ENCODE measurements at regions not wholly inside any gene's neighbourhood (a gene's known extent, or its start where the extent isn't known, plus 50 kb on each side); places are given as distances from the start of the nearest gene placed in this dataset.
"Not testable (repeated sequence)": the region's sequence is repeated elsewhere in the genome, so short reads cannot be mapped to it uniquely, and the experiment has no call there.

DNA sequence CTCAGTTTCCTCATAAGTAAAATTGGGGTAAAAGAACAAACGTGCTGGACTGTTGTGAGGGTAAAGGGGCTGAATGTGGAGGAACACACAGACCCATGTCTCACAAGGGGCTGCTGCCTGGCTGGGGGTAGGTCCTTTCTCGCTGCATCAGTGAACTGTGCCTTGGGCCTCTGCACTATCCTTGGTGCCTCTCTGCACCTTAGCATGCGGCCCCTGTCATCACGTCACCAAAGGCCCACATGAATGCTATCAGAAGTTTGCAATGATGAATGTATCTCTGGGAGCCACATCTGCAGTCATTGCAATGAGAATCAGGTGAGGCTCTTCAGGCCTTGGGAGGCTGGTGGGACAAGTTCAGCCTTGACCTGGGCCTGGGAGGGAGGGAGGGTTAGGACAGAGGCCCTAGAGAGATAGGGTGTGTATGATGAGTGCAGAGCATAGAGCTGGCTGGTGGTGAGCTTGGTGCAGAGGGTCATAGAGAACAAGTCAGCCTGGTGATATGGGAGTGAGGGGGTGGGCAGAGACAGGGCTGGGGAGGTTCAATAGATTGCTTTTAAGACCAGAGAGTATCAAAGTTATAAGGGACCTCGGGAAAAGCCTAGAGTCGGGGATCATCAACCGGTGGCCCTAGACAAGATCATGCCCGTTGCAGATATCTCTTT, 308.4 kb downstream of the RPS24 start:
- no peak for DNase-seq (ENCODE audit: low read depth in 2 of 2)

DNA sequence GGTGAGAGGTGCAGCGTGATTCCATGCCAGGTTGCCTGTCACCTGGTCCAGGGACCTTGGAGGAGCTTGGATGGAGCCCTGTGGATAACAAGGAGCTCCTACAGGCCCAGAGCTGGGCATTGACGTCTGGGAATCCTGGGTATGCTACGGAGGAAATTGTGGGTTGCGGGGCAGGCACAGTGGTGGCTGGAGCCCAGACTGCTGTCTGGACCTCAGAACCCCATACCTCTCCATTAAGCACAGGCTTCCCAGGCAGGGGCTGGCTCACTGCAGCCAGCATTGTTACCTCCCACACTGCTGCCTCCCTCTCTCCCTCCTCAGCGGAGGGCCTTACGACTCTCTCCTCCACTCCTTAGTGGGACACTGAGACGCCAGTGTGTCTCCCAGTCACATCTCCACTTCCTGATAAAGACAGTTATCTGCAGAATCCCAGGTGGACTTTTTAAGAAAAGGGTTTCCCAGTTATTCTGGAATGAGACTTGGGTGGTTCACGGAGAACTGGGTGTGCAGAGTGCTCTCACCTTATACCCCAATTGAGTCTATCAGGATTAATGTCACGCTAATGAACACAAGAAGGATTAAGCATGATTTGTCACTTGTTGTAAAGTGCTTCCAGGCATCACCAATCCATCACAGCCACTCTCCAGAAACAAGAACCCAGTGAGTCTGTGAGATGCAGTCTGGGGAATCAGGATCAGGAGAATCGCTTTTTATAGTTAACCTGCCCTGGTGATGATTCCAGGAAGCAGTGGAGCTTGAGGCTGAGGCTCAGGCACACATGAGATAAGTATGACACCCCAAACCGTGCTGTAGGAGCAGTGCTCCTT, 309.4 kb downstream of the RPS24 start:
- DNase-seq (ENCODE audit: low read depth in 2 of 2): no peak

DNA sequence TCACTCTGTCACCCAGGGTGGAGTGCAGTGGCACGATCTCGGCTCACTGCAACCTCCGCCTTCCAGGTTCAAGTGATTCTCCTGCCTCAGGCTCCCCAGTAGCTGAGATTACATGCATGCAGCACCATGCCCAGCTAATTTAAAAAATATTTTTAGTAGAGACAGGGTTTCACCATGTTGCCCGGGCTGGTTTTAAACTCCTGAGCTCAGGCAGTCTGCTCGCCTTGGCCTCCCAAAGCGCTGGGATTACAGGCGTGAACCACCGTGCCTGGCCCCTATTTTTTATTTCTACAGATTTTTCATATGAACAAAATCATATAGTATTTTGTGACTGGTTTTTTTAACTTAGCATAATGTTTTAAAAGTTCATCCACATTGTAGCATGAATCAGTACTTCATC, 310.6 kb downstream of the RPS24 start:
- not testable (repeated sequence) for DNase-seq (ENCODE audit: low read depth in 2 of 2)

DNA sequence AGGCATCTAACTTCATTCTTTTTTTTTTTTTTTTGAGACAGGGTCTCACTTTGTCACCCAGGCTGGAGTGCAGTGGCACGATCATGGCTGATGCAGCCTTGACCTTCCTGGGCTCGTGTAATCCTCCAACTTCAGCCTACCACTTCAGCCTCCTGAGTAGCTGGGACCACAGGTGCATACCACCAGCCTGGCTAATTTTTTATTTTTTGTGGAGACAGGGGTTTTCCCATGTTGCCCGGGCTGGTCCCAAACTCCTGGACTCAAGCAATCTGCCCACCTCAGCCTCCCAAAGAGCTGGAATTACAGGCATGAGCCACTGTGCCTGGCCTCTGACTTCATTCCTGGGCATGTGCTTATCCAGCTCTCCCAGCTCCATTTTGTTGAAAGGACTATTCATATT, 311.9 kb downstream of the RPS24 start:
- DNase-seq (ENCODE audit: low read depth in 2 of 2): not testable (repeated sequence)

DNA sequence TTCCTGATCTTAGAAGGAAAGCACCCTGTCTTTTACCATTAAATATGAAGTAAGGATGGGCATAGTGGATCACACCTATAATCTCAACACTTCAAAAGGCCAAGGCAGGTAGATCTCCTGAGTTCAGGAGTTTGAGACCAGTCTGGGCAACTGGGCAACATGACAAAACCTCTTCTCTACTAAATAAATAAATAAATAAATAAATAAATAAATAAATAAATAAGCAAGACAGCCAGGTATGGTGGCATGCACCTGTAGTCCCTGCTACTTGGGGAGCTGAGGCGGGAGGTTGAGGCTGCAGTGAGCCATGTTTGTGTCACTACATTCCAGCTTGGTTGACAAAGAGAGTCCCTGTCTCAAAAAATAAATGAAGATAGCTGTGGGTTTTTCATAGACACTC, 313.1 kb downstream of the RPS24 start:
- DNase-seq (ENCODE audit: low read depth in 2 of 2): no peak

DNA sequence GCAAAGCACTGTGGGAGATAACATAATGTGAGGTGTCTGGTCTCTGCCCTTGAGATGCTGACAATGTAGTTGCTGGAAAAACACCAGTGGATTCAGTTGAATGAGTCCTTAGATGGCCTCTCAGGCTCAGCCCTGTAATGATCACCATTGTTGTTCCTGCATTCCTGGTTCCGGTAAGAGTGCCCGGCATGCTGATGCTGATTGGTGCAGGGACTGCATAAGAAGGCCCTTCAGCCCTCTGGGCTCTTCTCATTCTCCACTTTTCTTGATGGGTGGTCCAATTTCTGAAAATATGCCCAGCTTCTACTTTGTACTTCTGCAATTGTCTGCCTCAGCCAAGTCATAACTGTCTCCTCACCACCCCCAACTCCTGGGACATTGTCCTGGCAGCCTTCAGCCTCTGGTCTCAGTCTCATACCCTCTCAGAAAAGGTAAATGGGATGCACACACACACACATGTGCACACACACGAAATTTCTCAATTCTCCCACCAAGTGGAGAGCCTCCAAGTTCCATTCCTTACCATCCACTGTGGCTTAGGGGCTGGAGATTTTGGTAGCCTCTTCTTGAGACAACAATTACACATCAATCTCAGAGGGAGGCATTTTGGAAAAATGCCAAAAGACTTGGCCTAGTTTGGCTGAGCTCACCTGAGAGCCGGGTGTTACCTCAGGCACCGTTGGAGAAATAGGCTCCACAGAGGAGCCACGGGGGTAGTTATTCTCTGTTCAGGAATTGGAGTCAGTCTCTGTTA, 314.9 kb downstream of the RPS24 start:
- DNase-seq (ENCODE audit: low read depth in 2 of 2): no peak

DNA sequence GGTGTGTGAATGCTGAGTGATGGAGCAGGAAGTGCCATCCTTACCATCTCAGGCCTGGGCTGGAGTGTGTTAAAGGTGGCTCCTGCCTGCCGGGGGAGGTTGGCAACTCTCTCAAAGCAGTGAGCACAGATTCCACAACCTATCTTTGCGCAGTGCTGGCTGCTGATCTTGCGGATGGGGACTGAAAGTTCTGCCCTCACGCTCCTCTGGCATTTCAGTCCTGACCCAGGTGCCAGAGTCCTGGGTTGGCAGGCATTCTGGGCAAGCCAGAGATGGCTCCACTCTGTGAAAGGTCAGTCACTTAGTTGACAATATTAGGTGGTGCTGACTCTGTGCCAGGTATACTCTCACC, 315.5 kb downstream of the RPS24 start:
- no peak for DNase-seq (ENCODE audit: low read depth in 2 of 2)

DNA sequence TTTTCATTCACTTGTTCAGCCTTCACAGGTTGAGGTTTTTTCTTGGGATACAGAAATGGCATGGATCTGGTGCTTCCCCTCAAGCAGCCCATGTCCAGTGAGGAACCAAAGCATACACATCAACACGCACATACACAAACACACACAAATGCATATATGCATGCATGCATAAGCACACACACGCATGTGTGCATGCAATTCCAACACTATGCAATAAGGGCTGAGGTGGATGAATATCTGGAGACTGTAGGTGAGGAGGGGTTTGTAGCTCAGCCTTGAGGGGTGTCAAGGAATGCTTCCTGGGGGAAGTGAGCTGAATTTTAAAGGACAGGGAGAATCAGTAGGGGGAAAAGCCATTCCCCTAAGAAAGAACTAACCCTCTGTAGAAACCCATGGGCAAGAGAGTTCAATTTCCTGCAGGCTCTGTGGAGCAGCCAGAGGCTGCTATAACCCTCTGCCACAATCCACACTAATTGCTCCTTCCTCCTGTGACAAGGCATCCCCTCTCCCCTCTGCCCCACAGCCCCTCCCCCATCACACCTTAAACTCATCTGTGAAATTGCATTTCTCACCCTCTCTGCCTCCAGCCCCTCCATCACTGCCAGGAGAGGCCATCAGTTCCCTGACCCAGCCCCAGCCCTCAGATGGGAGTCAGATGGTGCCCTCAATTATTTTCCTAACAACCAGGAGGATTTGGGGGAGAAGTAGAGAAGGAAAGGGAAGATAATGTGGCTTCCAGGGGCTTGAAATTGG, 316.4 kb downstream of the RPS24 start:
- DNase-seq (ENCODE audit: low read depth in 2 of 2): no peak

DNA sequence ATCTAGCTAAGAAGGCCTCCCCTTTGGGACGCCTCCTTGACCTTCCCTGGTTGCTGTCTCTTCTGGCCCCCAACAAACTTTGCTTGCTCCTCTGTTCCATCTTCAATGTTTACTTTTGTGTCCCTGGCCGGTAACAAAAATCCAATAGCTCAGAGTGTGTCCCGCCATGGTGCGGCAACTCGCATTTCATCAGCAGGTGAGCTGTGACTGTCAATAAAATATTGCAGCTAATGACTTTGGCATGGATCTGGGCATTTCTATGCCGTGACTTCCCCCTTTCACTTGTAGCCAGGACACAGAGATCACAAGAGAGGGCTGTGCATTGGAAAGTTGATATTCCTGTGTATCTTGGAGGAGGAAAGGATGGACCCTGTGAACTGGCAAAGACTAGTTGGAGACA, 317.6 kb downstream of the RPS24 start:
- DNase-seq (ENCODE audit: low read depth in 2 of 2): no peak

DNA sequence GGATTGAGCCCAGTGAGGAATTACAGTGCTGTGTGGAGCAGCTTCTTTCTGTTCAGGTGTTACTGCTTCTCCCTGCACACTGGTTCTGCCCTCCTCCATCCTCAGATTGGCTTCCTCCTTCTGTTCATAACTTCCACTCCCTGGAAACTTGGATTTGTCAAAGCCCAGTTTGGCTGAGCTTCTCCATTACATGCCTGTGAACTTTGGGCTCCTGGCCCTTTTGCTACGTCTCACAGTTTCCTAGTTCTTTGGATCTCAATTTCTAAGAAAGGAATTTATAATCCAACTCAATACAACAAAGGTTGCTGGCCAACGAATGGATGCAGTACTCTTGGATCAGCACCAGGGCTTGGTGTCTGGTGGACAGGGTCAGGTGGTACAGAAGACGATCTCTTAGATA, 318.1 kb downstream of the RPS24 start:
- DNase-seq (ENCODE audit: low read depth in 2 of 2): no peak

DNA sequence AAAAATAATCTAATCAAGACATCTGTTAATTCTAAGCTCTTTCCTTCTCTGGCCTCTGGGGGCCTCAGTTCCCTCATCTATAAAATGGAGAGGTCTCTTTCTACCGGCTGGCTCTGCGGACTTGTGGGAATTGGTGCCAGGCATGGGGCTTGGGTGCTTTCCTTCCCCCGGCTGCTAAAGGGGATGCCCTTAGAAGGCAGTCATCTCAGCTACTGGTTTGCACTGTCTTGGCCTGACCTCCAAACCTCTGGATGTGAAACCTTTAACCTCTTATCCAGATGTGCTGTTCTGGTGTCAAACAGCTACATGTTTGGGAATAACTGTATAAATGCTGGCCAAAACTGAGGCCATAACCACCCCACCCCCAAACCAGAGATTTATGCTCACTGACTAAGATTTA, 320.0 kb downstream of the RPS24 start:
- DNase-seq (ENCODE audit: low read depth in 2 of 2): no peak

DNA sequence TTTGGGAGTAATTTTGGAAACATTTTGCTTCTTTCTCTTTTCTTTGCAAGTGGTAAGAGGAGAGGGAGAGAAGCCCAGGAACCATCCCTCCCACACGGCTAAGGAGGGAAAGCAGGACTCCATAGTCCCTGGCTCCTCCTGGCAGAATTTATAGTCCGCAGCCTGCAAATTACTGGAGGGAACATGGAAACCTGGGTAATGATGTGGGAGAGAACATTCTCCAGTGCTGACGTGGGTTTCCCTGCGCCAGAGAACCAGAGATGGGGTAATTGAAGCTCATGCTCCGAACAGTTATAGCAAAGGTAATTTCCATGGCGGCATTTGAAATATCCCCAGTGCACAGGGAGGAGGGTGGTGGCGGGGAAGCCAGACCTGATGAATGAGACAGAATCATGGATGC, 320.4 kb downstream of the RPS24 start:
- DNase-seq (ENCODE audit: low read depth in 2 of 2): no peak

DNA sequence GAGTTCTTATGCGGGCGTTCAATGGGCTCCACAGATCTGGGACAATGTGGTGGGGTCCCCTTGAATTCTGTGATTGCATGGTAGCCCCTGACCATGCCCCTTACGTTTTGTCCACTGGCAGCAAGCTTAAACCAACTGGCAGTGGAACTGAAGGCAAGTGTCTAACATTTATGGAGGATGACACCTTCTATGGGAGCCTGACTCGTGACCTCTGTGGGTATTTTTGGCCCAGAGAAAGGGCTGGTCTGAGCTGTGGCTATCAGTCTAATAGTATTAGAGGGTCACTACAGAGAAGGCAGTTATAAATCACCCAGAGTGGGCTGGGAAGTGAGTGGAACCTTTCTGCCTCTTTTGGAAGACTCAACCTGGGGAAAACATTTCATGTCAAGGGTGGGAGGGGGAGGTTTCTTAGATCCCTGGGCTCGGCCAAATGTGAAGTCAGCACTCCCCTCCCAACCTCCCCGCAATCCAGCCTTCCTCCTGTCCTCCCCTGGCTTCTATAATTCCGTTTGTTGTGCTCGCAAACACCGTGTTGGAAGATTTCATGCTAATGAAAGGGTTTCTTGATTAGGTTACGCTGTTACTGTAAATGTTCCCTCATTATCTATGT, 322.7 kb downstream of the RPS24 start:
- no peak for DNase-seq (ENCODE audit: low read depth in 2 of 2)

DNA sequence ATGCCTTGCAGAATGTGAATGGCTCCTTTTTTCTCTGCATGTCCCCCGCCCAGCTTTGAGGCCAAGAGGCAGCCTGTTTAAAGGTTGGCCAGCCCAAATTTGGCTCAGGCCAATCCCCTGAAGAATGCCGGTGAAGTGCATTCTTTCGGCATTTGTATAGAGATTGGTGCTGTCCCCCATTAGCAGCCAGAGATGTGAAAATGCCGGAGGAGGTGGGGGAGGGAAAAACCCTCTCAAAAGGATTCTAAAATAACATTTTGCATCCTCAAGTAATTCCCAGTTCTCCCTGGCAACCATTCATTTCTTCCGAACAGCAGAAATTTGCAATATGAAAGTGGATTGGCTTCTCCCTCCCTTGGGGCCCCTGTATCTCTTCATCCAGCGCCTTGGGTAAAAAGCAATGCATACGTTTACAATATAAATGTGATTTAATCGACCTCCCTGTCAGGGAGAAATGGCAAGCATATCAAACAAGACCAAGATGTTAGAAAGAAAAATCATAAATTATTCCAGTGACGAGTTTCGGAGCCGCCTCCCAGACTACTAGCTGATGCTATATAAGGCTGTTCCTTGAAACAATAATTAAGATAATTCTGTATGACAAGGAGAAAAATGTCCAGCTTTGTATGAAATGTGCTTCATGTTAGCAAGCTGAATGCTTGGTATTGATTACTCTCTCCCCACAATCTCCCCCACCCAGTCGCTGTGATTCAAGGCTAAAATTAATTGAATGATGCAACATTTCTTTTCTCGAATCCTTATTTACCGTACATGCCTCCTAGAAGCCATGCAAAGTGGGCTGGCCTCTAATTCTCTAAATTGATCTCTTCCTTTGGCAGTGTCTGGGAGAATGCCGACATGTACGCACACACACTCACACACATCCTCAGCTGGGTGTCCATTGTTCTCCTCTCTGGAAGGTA, 323.7 kb downstream of the RPS24 start:
- peak; percentile 83 for DNase-seq (ENCODE audit: low read depth in 2 of 2)

DNA sequence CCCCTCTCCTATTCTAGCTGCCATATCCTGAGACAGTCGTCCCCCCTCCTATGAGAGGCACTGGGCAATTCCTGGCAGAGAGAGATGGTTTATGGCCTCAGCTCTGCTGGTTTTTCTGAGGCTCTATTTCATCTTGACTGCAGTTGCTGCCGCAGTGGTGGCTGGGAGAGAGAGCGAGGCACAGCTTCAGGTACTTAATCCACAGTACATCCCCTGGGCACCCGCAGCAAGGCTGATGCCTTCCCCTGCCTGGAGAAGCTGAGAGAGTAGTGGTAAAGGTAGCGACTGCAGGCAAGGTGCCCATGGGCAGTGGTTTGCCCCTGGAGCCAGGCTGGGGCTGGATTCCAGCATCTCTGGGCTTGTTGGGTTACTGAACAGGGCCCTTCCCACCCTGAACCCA, 324.7 kb downstream of the RPS24 start:
- DNase-seq (ENCODE audit: low read depth in 2 of 2): no peak

DNA sequence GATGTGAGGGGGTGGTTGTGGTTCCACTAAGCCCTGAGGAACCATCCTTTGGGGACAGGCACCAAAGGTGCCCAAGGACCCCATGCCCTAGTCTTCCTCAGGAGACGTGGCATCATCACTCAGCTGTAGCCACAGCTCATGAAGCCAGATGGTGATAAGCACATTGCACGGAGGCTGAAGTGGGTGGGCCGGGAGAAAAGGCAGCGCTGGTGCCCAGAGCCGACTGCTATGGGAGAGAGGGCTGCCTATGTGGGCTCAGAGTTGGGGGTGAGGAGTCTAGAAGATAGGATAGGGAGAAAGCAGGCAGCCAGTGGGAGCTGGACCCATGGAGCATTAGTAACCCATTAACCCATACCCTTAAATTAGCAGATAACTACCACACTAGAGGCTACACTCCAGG, 325.3 kb downstream of the RPS24 start:
- no peak for DNase-seq (ENCODE audit: low read depth in 2 of 2)

DNA sequence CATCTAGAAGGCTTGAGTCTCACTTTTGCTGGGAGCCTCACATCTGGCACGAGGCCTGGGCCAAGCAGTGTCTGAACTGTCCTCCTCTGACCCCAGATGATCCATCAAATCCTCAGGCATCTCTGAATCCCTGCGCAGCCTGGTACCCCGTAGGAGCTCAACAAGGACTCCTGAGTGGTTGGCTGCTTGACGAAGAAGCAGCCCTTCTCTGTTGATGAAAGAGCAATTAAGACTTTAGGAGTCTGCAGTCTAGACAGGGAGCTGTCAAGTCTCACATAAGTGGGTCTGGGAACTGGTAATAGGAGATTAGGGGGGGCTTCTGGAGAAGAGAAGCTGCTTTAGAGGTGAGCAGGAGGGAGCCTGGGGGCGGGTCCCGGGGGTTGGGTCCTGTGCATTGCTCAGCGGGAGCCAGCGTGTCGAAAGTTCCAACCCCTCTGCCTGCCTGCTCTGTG, 326.0 kb downstream of the RPS24 start:
- DNase-seq (ENCODE audit: low read depth in 2 of 2): no peak

DNA sequence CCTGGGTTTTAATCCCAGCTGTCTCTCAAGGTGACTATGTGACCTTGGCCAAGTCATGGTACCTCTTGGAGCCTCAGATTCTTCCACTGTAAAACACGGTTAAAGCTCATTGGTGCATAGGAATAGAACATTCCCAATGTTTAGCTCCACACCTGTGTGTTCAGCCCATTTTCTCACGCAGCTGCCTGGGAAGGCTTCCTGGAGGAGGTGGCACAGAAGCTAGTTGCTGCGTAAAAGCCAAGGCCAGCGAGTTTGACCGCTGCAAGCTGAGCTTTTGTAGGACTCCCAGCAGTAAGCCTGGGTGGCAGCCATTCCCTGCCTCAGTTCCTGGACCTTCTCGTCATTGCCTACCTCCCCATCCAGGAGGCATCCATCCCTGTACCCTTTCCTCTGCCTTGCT, 326.6 kb downstream of the RPS24 start:
- no peak for DNase-seq (ENCODE audit: low read depth in 2 of 2)

DNA sequence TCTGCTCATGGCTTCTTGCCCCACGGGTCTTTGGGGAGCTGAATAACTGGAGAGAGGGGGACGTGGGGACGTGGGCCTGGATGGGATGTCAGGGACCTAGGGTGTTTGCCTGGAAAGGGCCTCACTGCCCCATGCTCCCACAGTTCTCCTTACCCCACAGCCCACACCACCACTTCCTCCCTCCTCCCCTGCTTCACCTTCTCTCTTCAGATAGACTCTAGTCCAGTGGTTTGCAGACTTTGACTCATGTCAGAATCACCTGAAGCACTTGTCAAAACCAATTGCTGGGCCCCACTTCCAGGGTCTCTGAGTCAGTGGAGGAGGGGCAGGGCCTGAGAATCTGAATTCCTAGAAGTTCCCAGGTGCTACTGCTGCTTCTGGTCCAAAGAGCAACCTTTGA, 327.4 kb downstream of the RPS24 start:
- DNase-seq (ENCODE audit: low read depth in 2 of 2): no peak

DNA sequence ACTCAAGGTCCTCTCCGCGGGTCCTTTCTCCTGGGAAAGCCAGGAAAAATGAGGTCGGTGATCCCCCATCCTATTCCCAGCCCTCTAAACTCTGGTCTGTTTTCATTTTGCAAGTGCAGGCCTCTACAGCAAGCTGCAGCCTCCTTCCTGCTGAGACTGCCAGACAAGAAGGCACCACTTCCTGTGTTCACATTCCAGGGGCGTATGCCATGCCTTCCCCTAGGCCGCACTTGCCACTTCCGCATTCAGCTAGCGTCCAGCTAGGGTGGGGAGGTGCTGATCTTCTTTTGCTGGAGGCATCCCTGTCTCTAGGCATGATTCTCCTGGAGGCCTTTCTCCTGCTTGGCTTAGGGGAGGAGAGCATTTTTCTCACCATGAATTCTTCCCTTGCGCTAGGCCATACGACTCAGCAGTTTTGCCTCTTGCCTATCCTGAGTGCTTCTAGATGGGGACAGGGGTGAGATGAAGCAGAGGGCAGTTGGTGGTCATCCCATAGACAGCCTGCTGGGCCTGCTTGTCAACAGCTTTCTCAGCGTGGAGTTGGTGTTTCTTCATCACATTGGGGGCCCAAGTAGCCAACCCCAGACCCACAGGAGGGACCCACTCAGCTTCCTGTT, 328.9 kb downstream of the RPS24 start:
- DNase-seq (ENCODE audit: low read depth in 2 of 2): peak; percentile 45 to 48

Measured in fibroblast of skin of left quadriceps (primary cell).